ENCODE measurements at regions not wholly inside any gene's neighbourhood (a gene's known extent, or its start where the extent isn't known, plus 50 kb on each side); places are given as distances from the start of the nearest gene placed in this dataset.

GRCh38 chr2:134773759-134774742 lies 55.3 kb upstream of the TMEM163 start:
- TF ChIP-seq CTCF (conservative IDR thresholded peaks at IDR 0.05; ENCODE audit: low read depth, low read length), result no peak
- no peak for TF ChIP-seq EZH2 (IDR thresholded peaks at IDR 0.05; ENCODE audit: borderline replicate concordance, low read depth, low read length, poor library complexity, severe bottlenecking)

Measured in A673 (cell line).